GM13977 (cell line): ENCODE measurements at regions not wholly inside any gene's neighbourhood (a gene's known extent, or its start where the extent isn't known, plus 50 kb on each side); places are given as distances from the start of the nearest gene placed in this dataset.

Experiments used
- DNase-seq: peaks from one replicate; pipeline ENCODE4 v3.0.0; 2012; ENCODE audit warnings: low spot score
- CTCF ChIP-seq: IDR thresholded peaks from 2 replicates; pipeline ENCODE4 v1.5.1; 2012; ENCODE audit warnings: mild to moderate bottlenecking, control low read depth; ENCODE audit not compliant: insufficient read depth; ENCODE audit errors: extremely low read depth, missing control alignments
- in situ Hi-C: fragments of 300-500 bp; cut with MboI; formaldehyde crosslinking; loops from one replicate; pipeline ENCODE4 v1.12.0; 2022; ENCODE audit warnings: low sequenced_read_pairs, low pct_unique_long_range_greater_than_20kb, mixed read lengths, inconsistent platforms; ENCODE audit not compliant: unreplicated experiment

- TF ChIP-seq CTCF, result no peak
- in situ Hi-C loops, result no loop called here
- no peak for DNase-seq
These were observed 290.2 kb downstream of the SPATA17 start for GRCh38 chr1:217921126-217921904.

- in situ Hi-C loops, result no loop called here
- no peak for TF ChIP-seq CTCF
- DNase-seq, result no peak
These were observed 293.8 kb downstream of the SPATA17 start for GRCh38 chr1:217924924-217925323.

GRCh38 chr1:217929213-217929885 lies 298.2 kb downstream of the SPATA17 start:
- in situ Hi-C loops, result no loop called here
- no peak for TF ChIP-seq CTCF
- no peak for DNase-seq

- DNase-seq, result no peak
- TF ChIP-seq CTCF, result no peak
- in situ Hi-C loops, result no loop called here
These were observed 312.2 kb downstream of the SPATA17 start for GRCh38 chr1:217943361-217943760.

- in situ Hi-C loops, result no loop called here
- DNase-seq, result no peak
- no peak for TF ChIP-seq CTCF
These were observed 313.4 kb downstream of the SPATA17 start for GRCh38 chr1:217944550-217944949.

GRCh38 chr1:217946511-217946910 lies 315.4 kb downstream of the SPATA17 start:
- no peak for TF ChIP-seq CTCF
- in situ Hi-C loops, result no loop called here
- no peak for DNase-seq
